Nucleus accumbens (tissue), 56 donors: ENCODE measurements at regions not wholly inside any gene's neighbourhood (a gene's known extent, or its start where the extent isn't known, plus 50 kb on each side); places are given as distances from the start of the nearest gene placed in this dataset.

ENCODE experiments used
- DNase-seq, 56 donors: peaks; one replicate each; lab custom pipeline; 2025; lab: John Stamatoyannopoulos, UW

- no peak for DNase-seq
Observed at GRCh38 chr5:6995115-6995514, 281.9 kb downstream of the TENT4A start.

GRCh38 chr5:7000310-7000709, 287.1 kb downstream of the TENT4A start:
- DNase-seq = no peak

GRCh38 chr5:7010591-7010990, 297.4 kb downstream of the TENT4A start:
- DNase-seq = no peak

- DNase-seq = no peak
Observed at GRCh38 chr5:7012057-7012456, 298.8 kb downstream of the TENT4A start.

- no peak for DNase-seq
Observed at GRCh38 chr5:7014611-7015010, 301.4 kb downstream of the TENT4A start.

- no peak for DNase-seq
Observed at GRCh38 chr5:7015586-7016256, 302.5 kb downstream of the TENT4A start.

GRCh38 chr5:7016999-7017747, 303.9 kb downstream of the TENT4A start:
- DNase-seq = no peak

GRCh38 chr5:7018198-7018597, 305.0 kb downstream of the TENT4A start:
- DNase-seq = no peak

- no peak for DNase-seq
Observed at GRCh38 chr5:7018601-7019000, 305.4 kb downstream of the TENT4A start.

- no peak for DNase-seq
Observed at GRCh38 chr5:7036192-7036835, 323.1 kb downstream of the TENT4A start.

GRCh38 chr5:7039074-7039473, 325.8 kb downstream of the TENT4A start:
- DNase-seq = no peak

GRCh38 chr5:7040111-7040510, 326.9 kb downstream of the TENT4A start:
- no peak for DNase-seq

GRCh38 chr5:7043797-7044196, 330.6 kb downstream of the TENT4A start:
- no peak for DNase-seq

GRCh38 chr5:7047511-7048261, 334.5 kb downstream of the TENT4A start:
- DNase-seq = no peak

GRCh38 chr5:7050986-7051385, 337.8 kb downstream of the TENT4A start:
- DNase-seq = no peak

GRCh38 chr5:7053125-7053524, 339.9 kb downstream of the TENT4A start:
- DNase-seq = no peak

- DNase-seq = no peak
Observed at GRCh38 chr5:7053528-7054209, 340.4 kb downstream of the TENT4A start.

- no peak for DNase-seq
Observed at GRCh38 chr5:7066471-7067235, 329.3 kb upstream of the ADCY2 start.

- no peak for DNase-seq
Observed at GRCh38 chr5:7068156-7068555, 327.8 kb upstream of the ADCY2 start.

- DNase-seq = no peak
Observed at GRCh38 chr5:7068899-7069298, 327.0 kb upstream of the ADCY2 start.
